ENCODE measurements at regions not wholly inside any gene's neighbourhood (a gene's known extent, or its start where the extent isn't known, plus 50 kb on each side); places are given as distances from the start of the nearest gene placed in this dataset.

DNA sequence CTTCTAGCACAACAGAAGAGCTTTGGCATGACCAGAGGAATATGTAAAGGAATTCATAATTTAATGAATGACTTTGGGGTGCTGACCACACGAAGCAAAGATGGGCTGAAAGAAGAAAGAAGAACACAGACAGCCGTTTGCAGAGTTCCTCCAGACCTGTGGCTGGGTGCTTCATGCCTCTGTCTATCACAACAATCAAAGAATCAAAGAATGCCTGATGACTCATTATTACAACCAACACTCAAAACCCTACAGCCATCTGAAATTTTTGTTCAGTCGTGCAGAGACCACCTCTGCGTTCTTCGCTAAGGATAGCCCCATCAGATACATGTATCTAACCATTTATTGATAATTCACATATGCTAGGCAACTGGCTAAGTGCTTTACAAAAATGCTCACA, 129.0 kb upstream of the PRICKLE2 start:
- H3K9me3 ChIP-seq (ENCODE audit: low read length), result no peaks in the 10 kb centered on the region
- H3K4me3 ChIP-seq (ENCODE audit: low read depth, low read length, poor library complexity, severe bottlenecking), result no peak overlapping the region
- no peak overlapping the region for H3K4me2 ChIP-seq (ENCODE audit: low read length)
- no peak for DNase-seq (ENCODE audit: low spot score)
- H3K9me2 ChIP-seq (ENCODE audit: insufficient read depth, low read length), result no peaks in the 10 kb centered on the region
- ChIA-PET POLR2A (no interaction called here), CTCF (ENCODE audit: unreplicated experiment) (no interaction called here)
- H3K4me1 ChIP-seq (ENCODE audit: insufficient read depth, low read length, poor library complexity, severe bottlenecking), result no peaks in the 10 kb centered on the region
- intact Hi-C loops (cut with micrococcal nuclease; ENCODE audit: unreplicated experiment), result no loop called here
- BruUV-seq (replicated peaks), result no TSS peak
- no peaks in the 10 kb centered on the region for H3K79me2 ChIP-seq (ENCODE audit: insufficient read depth, low read depth, low read length)
- H3K36me3 ChIP-seq (ENCODE audit: insufficient read depth, low read length), result no peaks in the 10 kb centered on the region
- H3K27ac ChIP-seq (ENCODE audit: low read depth, low read length, poor library complexity, severe bottlenecking), result no peak overlapping the region
- TF ChIP-seq, protein P1, sequence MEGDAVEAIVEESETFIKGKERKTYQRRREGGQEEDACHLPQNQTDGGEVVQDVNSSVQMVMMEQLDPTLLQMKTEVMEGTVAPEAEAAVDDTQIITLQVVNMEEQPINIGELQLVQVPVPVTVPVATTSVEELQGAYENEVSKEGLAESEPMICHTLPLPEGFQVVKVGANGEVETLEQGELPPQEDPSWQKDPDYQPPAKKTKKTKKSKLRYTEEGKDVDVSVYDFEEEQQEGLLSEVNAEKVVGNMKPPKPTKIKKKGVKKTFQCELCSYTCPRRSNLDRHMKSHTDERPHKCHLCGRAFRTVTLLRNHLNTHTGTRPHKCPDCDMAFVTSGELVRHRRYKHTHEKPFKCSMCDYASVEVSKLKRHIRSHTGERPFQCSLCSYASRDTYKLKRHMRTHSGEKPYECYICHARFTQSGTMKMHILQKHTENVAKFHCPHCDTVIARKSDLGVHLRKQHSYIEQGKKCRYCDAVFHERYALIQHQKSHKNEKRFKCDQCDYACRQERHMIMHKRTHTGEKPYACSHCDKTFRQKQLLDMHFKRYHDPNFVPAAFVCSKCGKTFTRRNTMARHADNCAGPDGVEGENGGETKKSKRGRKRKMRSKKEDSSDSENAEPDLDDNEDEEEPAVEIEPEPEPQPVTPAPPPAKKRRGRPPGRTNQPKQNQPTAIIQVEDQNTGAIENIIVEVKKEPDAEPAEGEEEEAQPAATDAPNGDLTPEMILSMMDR (conservative IDR thresholded peaks at IDR 0.05; ENCODE audit: low read length), result no peak
- TF ChIP-seq EZH2phosphoT487 (IDR thresholded peaks at IDR 0.05; ENCODE audit: borderline replicate concordance, low read depth, low read length), result no peak
- no peaks in the 10 kb centered on the region for H4K20me1 ChIP-seq (ENCODE audit: insufficient read depth, low read length)
- H2AFZ ChIP-seq (ENCODE audit: low read length), result no peak overlapping the region

DNA sequence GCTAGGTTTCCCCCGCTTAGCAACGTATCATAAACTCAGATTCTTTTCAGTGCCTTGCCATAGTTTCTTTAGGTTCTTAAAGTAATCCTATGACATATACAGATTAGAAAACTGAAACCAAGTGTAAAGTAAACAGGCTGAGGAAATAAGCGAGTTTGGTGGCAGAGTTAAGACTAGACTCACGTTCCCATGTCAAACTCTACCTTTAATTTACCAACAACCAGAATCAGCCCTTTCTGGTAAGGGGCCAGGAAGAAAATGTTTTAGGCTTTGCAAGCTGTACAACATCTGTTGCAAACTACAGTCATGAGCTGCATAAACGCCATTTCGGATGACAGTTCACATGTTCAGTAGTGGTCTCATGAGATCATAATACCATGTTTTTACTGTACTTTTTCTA, 128.0 kb upstream of the PRICKLE2 start:
- H3K79me2 ChIP-seq (ENCODE audit: insufficient read depth, low read depth, low read length), result no peaks in the 10 kb centered on the region
- H3K9me2 ChIP-seq (ENCODE audit: insufficient read depth, low read length), result no peaks in the 10 kb centered on the region
- DNase-seq (ENCODE audit: low spot score), result no peak
- H4K20me1 ChIP-seq (ENCODE audit: insufficient read depth, low read length), result no peaks in the 10 kb centered on the region
- ChIA-PET CTCF (ENCODE audit: unreplicated experiment) (no interaction called here), POLR2A (no interaction called here)
- no peak overlapping the region for H3K4me2 ChIP-seq (ENCODE audit: low read length)
- no peaks in the 10 kb centered on the region for H3K9me3 ChIP-seq (ENCODE audit: low read length)
- H3K4me1 ChIP-seq (ENCODE audit: insufficient read depth, low read length, poor library complexity, severe bottlenecking), result no peaks in the 10 kb centered on the region
- H2AFZ ChIP-seq (ENCODE audit: low read length), result no peak overlapping the region
- H3K4me3 ChIP-seq (ENCODE audit: low read depth, low read length, poor library complexity, severe bottlenecking), result no peak overlapping the region
- H3K36me3 ChIP-seq (ENCODE audit: insufficient read depth, low read length), result no peaks in the 10 kb centered on the region
- intact Hi-C loops (cut with micrococcal nuclease; ENCODE audit: unreplicated experiment), result no loop called here
- no peak for TF ChIP-seq EZH2phosphoT487 (IDR thresholded peaks at IDR 0.05; ENCODE audit: borderline replicate concordance, low read depth, low read length)
- TF ChIP-seq, protein P1 (conservative IDR thresholded peaks at IDR 0.05; ENCODE audit: low read length), result no peak
- BruUV-seq (replicated peaks), result no TSS peak
- no peak overlapping the region for H3K27ac ChIP-seq (ENCODE audit: low read depth, low read length, poor library complexity, severe bottlenecking)

DNA sequence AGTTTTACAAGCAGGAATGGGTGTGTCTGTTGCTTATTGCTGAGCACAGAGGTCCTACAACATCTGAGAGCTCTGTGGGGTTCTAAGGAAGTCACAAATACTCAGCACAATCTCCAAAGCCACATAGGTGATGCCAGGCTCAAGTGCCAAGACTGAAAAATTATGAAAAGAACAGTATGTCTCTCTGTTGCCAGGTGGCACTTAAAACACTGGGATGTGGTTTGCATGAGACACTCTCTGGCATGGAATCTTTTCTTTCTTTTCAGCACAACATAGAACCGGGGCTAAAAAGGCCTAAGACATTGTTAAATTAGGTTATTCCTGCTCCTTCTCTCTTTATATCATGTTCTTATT, 127.3 kb upstream of the PRICKLE2 start:
- Histone ChIP-seq H3K9me3 (ENCODE audit: low read length) (no peaks in the 10 kb centered on the region), H3K27ac (ENCODE audit: low read depth, low read length, poor library complexity, severe bottlenecking) (no peak overlapping the region), H3K4me3 (ENCODE audit: low read depth, low read length, poor library complexity, severe bottlenecking) (no peak overlapping the region), H3K9me2 (ENCODE audit: insufficient read depth, low read length) (no peaks in the 10 kb centered on the region), H3K79me2 (ENCODE audit: insufficient read depth, low read depth, low read length) (no peaks in the 10 kb centered on the region), H3K36me3 (ENCODE audit: insufficient read depth, low read length) (no peaks in the 10 kb centered on the region), H3K4me1 (ENCODE audit: insufficient read depth, low read length, poor library complexity, severe bottlenecking) (no peaks in the 10 kb centered on the region), H2AFZ (ENCODE audit: low read length) (no peak overlapping the region), H3K4me2 (ENCODE audit: low read length) (no peak overlapping the region), H4K20me1 (ENCODE audit: insufficient read depth, low read length) (no peaks in the 10 kb centered on the region)
- no peak for DNase-seq (ENCODE audit: low spot score)
- CTCF ChIA-PET (ENCODE audit: unreplicated experiment), result no interaction called here
- TF ChIP-seq EZH2phosphoT487 (IDR thresholded peaks at IDR 0.05; ENCODE audit: borderline replicate concordance, low read depth, low read length), result no peak
- TF ChIP-seq, protein P1 (conservative IDR thresholded peaks at IDR 0.05; ENCODE audit: low read length), result no peak
- intact Hi-C loops (cut with micrococcal nuclease; ENCODE audit: unreplicated experiment), result no loop called here
- POLR2A ChIA-PET, result no interaction called here
- no TSS peak for BruUV-seq (replicated peaks)
